OCI-LY3 (cell line): ENCODE measurements at regions not wholly inside any gene's neighbourhood (a gene's known extent, or its start where the extent isn't known, plus 50 kb on each side); places are given as distances from the start of the nearest gene placed in this dataset.

Experiments
- CTCF ChIP-seq: fragments of 200-600, 300-600 bp; sonication (generic); IDR thresholded peaks from 2 replicates; pipeline ENCODE4 v1.5.1; 2014; ENCODE audit warnings: antibody characterized with exemption, low read length, low read depth
- EZH2phosphoT487 ChIP-seq: fragments of 200-600 bp; shearing (Covaris generic); IDR thresholded peaks from 2 replicates; pipeline ENCODE4 v1.6.1; 2018; ENCODE audit warnings: antibody characterized with exemption, mixed run types, low read depth

- TF ChIP-seq CTCF: no peak
- TF ChIP-seq EZH2phosphoT487: no peak
Observed at GRCh38 chr10:31675726-31676125, 252.9 kb downstream of the ARHGAP12 start.
